Brain microvascular endothelial cell (primary cell): ENCODE measurements at regions not wholly inside any gene's neighbourhood (a gene's known extent, or its start where the extent isn't known, plus 50 kb on each side); places are given as distances from the start of the nearest gene placed in this dataset.

ENCODE experiments used
- DNase-seq: peaks from one replicate; pipeline ENCODE4 v3.0.0-alpha.2; 2020
- H3K27ac ChIP-seq: fragments of 250-450 bp; sonication (Bioruptor Pico); 2 replicates; pipeline ENCODE4 v1.5.1; 2020; ENCODE audit warnings: mild to moderate bottlenecking, moderate library complexity
- H3K27me3 ChIP-seq: fragments of 250-450 bp; sonication (Bioruptor Pico); replicated peaks from 2 replicates; pipeline ENCODE4 v1.5.1; 2020; ENCODE audit warnings: mild to moderate bottlenecking
- H3K36me3 ChIP-seq: fragments of 250-450 bp; sonication (Bioruptor Pico); replicated peaks from 2 replicates; pipeline ENCODE4 v1.5.1; 2020; ENCODE audit warnings: mild to moderate bottlenecking
- H3K4me3 ChIP-seq: 2 replicates; pipeline ENCODE4 v1.5.1; 2011; ENCODE audit warnings: low read depth, mild to moderate bottlenecking, control low read depth, low read length, moderate library complexity
- CTCF ChIP-seq: IDR thresholded peaks from 2 replicates; pipeline ENCODE4 v1.5.1; 2011; ENCODE audit warnings: low read depth, mild to moderate bottlenecking, moderate library complexity, low read length, control low read depth, inconsistent platforms; ENCODE audit errors: missing control alignments
- in situ Hi-C: cut with HindIII; loops from 2 replicates; pipeline ENCODE4 v1.10.0; 2017; ENCODE audit warnings: low sequenced_read_pairs, low pct_ligation_motif_present

GRCh38 chr2:105626212-105626965 is 118.3 kb upstream of the NCK2 start:
- no peak for DNase-seq
- H3K36me3 ChIP-seq: no peaks in the 10 kb centered on the region
- peaks cover 2% of the 10 kb centered on the region for H3K27me3 ChIP-seq
- in situ Hi-C loops: no loop called here
- H3K4me3 ChIP-seq: no peak overlapping the region
- H3K27ac ChIP-seq: no peak overlapping the region
- TF ChIP-seq CTCF: no peak

GRCh38 chr2:105625632-105626031 is 119.1 kb upstream of the NCK2 start:
- TF ChIP-seq CTCF: no peak
- H3K4me3 ChIP-seq: no peak overlapping the region
- in situ Hi-C loops: no loop called here

GRCh38 chr2:105621038-105621437 is 123.7 kb upstream of the NCK2 start:
- TF ChIP-seq CTCF: no peak
- Histone ChIP-seq H3K36me3 (no peaks in the 10 kb centered on the region), H3K27ac (no peak overlapping the region), H3K27me3 (peaks cover 2% of the 10 kb centered on the region), H3K4me3 (no peak overlapping the region)
- DNase-seq: no peak
- in situ Hi-C loops: no loop called here

More at GRCh38 chr2:105625632-105626031, 119.1 kb upstream of the NCK2 start:
- peaks cover 2% of the 10 kb centered on the region for H3K27me3 ChIP-seq
- H3K27ac ChIP-seq: no peak overlapping the region
- H3K36me3 ChIP-seq: no peaks in the 10 kb centered on the region
- DNase-seq: no peak

GRCh38 chr2:105618351-105618659 is 126.4 kb upstream of the NCK2 start:
- no peak overlapping the region for H3K27ac ChIP-seq
- H3K27me3 ChIP-seq: peaks cover 2% of the 10 kb centered on the region
- DNase-seq: no peak
- no peaks in the 10 kb centered on the region for H3K36me3 ChIP-seq
- H3K4me3 ChIP-seq: no peak overlapping the region
- in situ Hi-C loops: no loop called here
- no peak for TF ChIP-seq CTCF

- in situ Hi-C loops: no loop called here
- H3K36me3 ChIP-seq: no peaks in the 10 kb centered on the region
- TF ChIP-seq CTCF: no peak
Observed at GRCh38 chr2:105617631-105618350, 126.9 kb upstream of the NCK2 start.

More at GRCh38 chr2:105617631-105618350, 126.9 kb upstream of the NCK2 start:
- H3K27me3 ChIP-seq: peaks cover 2% of the 10 kb centered on the region
- H3K27ac ChIP-seq: no peak overlapping the region
- DNase-seq: no peak
- H3K4me3 ChIP-seq: no peak overlapping the region
